COLO668 (cell line): ENCODE measurements at regions not wholly inside any gene's neighbourhood (a gene's known extent, or its start where the extent isn't known, plus 50 kb on each side); places are given as distances from the start of the nearest gene placed in this dataset.

Experiments
- DNase-seq: peaks from one replicate; lab custom pipeline; 2025; ENCODE audit not compliant: unreplicated experiment; lab: John Stamatoyannopoulos, UW

DNA sequence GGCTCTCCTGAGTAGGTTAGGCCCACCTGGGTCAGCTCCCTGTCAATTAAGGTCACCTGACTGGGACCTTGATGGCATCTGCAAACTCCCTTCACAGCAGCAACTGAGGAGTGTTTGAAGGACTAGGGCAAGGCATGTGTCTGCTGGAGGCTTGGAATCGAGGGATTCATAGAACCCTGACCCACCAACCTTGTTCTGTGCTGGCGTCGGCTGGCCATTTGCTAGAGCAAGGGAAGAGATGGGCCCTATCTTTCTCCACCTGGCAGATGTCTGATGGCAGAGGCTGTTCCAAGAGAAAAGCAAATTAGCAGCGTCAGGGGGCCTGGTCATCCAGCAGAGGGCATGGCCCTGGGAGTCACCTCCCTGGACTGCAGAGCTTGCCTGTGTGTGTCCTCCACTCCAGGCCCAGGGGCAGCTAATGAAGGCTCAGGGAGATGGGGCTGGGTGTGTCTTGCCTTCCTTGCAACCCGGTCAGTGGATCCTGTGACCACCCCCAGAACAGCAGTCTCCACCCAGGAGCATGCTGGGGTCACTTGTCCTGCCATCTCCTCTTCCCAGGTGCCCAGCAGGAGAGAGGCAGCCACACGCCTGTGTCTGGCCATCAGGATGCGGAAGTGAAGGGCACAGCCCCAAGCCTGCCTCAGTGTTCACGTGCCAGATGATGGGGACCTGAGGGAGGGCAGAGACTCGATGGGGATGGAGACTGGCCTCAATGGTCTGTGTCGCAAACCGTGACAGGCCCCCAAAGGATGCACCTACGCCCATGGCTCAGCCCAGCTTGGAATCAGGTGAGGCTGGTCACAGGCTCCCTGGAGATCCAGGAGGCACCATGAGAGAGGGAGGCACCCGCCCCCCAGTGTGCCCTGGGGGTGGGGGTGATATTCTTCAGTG is 53.9 kb downstream of the BARX1 start:
- no peak for DNase-seq

DNA sequence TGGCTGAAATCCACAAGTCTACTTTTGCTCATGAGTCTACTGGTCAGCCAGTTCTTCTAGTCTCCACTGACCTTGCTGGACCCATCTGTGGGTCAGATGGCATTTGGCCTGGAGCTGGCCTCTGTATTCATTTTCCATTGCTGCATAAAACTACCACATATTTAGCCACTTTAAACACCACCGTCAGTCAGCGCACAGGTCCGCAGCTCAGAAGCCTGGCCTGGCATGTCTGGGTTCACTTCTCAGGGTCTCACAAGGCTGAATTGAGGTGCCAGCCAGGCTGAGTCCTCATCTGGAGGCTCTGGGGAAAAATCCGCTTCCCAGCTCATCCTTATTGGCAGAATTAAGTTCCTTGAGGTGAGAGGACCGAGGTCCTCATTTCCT is 54.7 kb downstream of the BARX1 start:
- DNase-seq: no peak

DNA sequence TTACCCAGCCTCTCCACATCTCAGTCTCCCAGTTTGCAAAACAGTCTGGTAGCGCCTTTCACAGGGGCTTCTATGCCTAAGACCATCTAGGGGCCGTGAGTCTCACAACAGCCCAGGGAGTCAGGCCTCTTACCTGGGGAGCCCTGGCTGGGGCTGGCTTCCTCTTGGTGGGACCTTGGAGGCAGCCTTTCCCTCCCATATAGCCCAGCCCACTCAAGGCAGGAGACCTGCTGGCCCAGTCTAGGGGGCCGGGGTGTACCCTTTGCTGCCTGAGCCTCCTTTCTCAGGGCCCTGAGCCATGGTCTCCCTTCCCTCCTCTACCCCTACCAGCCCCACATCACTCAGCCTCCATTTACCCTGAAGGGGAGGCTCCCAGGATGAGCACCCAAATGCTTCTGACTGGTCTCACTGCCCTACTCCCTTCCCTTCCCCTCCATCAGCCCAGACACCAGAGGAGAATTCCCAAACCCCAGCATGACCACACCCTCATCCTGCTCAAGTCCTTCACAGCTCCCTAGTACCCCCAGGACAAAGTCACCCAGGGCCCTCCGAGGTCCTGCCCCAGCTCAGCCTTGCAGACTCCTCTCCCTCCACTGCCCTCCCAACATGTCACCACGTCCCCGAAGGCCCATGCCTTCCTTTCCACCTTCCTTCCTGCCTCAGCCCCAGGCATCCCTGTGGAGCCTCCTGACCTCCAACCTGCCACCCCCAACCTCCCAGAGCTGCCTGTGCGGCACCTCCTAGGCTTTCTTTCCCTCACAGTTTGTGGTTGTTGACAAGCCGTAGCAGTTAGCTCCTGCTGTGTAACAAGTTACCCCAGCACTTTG is 55.3 kb downstream of the BARX1 start:
- no peak for DNase-seq

DNA sequence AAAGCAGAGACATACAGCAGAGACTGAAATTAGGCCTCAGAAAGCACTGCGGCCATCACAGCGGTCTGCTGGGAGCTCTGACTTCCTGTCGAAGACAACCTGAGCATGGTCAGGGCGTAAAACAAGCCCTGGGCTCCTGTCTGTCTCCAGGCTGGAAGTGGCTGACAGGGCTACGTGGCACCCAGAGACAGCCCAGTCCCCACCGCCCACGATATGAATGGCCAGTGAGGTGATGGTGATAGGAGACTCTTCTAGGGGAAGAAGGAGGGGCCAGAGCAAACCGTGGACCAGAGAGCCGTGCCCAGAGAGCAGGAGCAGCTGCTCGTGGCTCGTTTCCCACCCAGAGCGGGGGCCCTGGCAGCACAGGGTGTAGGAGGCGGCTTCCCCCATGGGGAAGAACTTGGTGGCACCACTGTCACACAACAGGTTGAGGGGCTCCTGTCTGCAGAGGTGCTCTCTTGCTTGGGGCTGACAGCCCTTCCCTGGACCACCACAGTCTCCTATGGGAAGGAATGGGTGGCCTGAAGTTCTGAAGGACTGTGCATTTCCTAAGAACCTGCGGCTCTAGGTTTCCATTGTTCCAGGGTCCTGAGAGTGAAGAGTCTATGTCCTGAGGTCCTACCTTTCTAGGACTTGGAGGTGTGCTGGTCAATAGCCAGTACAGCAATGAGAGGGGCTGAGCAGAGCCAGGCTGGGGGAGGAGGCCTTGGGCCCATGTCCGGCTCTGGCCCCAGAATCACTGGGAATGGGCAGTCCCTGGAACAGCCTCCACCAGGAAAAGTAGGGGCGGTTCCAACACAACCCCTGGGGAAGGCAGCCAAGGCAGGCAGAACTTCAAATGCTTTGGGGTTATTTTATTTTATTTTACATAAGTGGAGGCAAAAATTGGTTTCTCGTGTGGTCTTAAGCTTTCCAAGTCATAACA is 56.4 kb downstream of the BARX1 start:
- DNase-seq: no peak

DNA sequence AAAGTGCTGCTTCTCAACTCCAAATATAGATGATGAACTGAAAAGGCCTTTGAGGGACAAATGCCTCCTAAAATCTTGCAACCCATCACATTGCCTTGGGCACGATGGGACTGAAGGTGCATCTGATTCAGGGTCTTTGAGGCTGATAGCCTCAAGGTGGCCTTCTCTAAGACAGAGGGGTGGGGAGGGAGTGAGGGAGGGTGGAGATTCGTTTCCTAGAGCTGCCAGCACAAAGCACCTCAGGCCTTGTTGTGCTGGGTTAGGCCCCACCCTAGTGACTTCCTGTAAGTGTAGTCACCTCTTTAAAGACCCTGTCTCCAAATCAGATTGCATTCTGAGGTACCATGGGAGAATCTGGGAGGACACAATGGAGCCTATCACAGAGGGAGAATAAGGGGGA is 57.1 kb downstream of the BARX1 start:
- no peak for DNase-seq

DNA sequence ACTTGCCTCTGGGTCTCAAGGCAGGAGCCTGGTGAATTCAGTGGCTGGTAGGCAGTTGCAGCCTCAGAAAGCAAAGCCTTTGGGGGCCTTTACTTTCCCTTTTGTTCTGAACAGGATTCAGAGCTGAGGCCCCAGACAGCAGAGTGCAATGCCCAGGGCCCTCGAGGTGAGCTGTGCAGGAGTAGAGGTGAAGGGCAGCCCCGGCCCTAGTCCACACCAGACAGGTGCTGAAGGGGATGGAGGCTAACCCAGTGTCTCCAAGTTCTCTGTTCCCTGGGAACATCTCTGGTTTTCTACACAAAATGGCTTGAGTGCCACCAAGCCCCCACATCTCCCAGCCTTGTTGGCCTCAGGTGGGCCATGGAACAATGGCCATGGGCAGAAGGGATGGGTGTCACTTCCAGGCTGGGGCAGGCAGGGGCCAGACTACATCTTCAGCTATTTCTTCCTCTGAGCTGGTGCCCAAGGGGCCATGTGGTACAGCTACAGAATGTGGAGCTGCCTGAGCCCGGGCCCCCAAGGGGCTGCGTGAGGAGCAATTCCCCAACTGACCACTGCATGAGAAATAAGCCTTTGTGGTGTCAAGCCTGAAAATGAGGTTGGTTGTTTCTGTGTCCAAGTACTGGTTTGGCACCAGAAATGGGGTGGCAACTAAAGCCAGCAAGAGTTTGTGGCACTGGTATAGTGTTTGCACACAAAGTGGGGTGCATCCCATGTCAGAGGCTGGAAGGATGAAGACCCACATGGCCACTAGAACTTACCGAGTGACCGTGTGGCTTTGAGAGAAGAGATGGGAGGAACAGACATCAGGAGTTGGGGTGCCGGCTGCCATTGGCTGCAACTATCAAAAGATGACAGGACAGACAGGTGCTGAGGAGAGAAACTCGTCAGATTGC is 57.8 kb downstream of the BARX1 start:
- DNase-seq: no peak

DNA sequence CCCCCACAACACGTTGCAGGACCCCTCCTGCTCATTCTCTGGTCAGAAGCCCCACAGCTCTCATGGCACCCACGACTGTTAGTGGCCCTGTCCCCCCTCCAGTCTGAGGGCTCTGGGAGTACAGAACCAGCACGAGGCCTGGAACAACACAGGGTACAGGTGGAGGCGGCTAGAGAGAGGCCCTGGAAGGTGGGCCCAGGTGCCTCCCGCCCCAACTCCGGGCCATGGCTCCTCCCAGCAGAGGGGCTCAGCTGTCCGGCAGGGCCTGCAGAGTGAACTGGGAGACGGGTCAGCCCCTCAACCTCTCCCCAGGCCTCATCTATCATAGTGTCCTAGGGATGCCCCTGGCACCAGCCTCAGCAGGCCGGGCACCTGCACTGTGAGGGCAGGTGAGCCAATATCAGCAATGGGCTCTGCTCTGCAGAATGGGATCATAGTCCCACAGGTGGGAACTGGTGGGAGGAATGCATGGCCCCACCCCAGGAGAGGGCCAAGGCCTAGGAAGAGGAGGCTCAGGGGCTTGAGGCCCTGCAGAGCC is 58.6 kb downstream of the BARX1 start:
- no peak for DNase-seq

DNA sequence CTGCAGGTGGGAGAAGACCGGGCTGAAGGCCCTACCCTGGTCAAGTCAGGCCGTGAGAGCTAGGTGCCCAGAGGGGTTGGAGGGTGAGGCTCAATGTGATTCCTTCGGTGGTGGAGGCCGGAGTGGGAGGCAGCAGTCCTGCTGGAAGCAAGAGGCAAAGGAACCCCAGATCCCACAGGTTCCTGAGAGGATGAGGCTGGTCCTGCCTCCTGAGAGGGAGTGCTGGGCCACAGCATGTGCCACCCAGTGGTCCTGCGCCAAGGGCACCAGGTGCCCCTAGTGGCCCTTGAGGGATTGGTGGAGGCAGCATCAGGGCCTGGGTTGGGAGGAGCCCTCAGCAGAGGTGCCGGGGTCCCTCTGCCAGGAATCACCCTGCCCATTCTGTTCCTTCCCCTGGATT is 59.1 kb downstream of the BARX1 start:
- DNase-seq: no peak

DNA sequence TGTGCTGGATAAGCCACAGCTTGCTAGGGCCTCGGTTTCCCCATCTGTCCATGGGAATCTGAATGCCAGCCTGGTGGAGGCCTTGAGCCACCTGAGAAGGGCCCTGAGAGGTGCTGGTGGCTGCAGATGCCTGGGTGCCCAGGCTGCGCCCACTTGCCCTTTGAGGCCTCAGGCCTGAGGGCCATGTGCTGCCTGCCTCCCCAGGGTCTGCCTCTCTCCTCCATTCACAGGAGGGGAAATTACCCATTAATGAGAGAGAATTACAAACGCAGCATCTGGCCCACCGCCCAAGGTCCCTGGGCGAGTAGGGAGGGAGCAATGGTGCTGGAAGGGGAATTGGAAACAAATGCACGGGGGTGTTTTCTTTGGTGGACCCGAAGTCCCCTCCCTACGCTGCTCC is 59.6 kb downstream of the BARX1 start:
- DNase-seq: no peak

DNA sequence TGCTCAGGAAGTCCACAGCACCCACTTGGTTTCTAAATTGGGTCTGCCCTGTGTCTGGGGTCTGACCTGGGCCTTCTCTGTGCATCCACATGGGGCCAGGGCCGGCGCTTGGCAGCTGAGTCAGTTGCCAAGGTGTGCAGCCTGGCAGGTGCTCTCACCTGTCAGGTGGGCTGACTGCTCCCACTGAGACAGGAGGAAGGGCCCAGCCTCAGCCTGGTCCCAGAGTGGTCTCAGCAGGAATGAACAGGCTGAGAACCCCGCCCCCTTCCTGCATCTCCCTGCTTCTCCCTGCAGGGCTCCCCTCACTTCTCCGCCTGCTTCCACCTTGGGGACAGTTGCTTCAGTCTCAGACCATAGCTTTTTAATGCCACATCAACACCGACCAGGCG is 60.5 kb downstream of the BARX1 start:
- DNase-seq: peak; percentile 31

DNA sequence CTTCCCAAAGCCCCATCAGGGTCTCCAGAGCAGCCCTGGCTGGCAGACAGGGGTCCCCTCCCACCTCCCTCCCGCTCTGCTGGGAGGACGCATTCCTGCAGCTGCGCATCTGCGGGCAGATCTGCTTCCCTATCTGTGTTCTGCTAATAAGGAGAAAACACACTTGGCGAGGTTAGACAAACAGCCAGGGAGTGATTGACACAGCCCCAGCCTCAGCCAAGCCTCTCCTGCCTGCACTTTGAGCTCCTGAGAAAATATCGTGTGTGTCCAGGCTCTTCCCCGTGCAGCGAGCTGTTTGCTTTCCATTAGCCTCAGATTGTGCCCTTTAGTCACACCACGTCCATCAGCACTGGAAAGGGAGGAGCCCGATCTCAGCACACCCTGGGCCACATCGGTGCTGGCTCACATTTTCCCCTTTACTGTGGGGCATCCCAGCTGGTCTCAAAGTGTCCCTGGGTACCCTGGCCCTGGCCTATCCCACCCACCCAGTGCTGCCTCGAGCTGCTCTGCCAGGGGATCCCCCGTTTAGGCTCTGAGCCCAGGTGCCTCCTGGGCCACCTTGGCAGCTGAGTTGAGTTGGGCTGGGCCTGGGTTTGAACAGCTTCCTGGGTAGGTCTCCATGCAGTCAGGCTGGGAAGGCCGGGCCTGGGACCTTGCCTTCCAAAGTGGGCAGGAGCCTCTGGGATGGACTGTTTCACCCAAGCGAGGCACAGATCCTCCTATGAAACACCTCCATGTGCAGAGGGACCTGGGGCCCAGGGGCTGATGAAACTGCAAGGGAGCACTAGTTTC is 61.1 kb downstream of the BARX1 start:
- DNase-seq: peak; percentile 77

DNA sequence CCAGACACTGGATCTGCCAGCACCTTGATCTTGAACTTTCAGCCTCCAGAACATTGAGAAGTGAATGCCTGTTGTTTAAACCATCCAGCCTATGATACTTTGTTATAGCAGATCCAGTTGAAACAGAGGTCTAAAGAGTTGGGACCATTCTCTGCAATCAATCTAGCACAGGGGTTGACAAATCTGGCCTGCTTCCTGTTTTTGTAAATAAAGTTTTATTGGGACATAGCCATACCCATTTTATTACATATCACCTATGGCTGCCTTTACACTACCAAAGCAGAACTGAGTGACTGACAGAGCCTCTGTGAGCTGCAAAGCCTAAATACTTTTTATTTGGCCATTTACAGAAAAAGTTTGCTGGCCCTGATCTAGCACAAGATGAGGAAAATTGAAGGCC is 62.0 kb downstream of the BARX1 start:
- DNase-seq: no peak

DNA sequence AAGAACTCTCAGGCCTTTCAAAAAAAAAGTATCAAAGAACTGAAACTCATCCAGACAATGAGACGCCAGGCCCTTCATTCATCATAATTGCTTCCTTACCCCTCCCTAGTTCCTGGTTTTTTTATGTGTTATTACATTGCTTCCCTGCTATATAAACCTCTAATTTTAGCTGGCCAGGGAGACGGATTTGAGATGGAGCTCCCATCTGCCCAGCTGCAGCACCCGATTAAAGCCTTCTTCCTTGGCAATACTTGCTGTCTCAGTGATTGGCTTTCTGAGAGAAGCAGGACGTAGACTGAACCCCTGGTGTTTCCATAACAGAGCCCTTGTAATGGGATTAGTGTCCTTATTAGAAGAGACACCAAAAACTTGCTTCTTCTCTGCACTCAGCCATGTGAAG is 62.4 kb downstream of the BARX1 start:
- no peak for DNase-seq

DNA sequence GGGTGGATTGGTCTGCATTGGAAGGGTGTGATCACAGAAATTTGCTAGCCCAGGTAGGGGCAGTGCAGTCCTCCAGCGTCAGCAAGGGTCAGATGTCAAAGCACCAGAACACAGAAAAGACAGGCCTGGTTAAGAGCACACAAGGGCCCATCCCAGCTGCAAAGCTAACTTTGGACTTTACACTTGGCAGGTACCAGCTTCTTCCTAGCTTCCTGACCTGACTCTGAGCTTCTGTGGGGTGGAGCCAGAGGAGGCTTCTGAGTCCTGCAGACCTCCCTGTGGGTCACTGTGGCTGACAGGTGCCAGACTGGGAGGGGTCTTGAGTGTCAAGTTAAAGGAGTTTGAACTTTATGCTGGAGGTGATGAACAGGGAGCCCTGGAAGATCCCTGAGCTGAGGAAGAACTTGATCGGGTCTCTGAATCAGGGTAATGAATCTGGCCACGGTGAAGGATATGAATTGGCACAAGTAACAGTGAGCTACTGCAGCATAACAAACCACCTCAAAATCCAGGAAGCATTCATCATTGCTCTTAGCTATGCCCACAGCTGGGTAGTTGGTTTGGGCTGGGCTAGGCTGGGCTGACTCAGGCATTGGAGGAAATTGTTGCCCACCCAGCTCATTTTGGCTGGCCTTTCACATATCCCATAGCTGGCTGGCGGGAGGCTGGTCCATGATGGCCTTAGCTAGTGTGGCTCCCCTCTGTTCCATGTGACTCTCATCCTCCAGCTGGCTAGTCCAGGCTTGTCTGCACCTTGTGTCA is 63.4 kb downstream of the BARX1 start:
- no peak for DNase-seq

DNA sequence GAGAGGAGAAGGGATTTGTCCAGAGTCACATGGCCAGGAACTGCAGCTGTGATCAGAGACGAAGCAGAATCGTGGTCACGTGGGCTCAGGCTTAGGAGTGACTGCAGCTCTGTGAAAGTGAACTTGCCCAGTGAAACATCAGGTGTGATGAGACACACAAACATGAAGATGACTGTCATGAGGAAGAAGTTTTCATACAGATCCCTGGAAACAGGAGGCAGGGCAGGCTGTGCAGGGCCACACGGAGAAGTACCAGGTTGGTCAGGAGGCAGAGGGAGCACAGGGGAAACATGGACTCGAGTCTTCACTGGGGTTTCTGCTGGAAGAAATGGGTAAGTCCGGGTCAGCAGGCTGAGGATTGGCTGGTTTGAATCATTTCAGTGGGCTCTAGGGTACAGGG is 64.1 kb downstream of the BARX1 start:
- no peak for DNase-seq

DNA sequence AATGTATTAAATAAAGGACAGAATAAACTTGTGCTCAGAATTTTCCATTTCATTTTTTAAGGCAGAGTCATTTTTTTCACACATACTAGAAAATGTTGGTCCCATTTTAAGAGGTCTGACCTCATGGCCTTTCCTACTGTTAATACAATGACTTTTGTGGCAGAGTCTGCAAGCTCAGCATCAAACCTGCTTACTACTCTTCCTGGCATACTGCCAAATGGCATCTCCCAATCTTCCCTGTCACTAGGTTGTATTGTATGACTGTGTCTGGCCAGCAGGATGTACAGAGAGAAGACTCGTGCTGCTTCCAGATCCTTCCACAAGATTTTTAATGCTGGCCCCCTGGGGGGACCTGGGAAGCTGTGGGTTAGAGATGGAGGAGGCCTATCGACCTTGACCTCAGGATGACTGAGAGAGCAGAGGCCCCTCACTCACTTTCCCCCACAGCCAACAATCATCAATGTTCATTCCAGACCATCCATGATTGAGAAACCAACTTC is 64.7 kb downstream of the BARX1 start:
- peak; percentile 47 for DNase-seq

DNA sequence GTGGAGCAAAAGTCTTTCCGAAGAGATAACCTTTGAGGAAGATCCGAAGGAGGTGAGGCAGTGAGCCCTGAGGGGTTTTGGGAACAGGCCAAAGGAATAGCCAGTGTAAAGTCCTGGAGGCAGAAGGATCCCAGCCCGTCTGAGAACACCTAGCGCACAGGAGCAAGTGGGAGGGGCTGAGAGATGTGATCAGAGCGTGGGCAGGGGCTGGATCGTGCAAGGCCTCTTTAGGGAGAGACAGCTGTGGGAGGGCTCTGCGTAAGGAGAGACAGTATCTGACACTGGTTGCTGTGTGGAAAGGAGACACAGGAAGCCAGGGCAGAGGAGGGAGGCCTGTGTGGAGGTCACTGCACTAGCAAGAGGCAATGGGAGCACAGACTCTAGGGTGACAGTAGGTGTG is 68.2 kb downstream of the BARX1 start:
- no peak for DNase-seq

DNA sequence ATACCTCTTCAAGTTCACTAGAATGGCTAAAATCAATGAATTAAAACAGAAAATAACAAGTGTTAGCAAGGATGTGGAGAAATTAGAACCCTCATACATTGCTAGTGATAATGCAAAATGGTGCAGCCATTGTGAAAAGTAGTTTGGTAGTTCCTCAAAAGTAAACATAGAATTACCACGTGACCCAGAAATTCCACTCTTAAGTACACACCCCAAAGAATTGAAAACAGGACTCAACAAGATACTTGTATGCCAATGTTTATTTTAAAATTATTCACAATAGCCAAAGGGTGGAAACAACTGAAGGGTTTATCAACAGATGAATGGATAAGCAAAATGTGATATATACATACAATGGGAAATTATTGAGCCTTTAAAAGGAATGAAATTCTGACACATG is 70.3 kb downstream of the BARX1 start:
- no peak for DNase-seq
